ENCODE measurements at regions not wholly inside any gene's neighbourhood (a gene's known extent, or its start where the extent isn't known, plus 50 kb on each side); places are given as distances from the start of the nearest gene placed in this dataset.

DNA sequence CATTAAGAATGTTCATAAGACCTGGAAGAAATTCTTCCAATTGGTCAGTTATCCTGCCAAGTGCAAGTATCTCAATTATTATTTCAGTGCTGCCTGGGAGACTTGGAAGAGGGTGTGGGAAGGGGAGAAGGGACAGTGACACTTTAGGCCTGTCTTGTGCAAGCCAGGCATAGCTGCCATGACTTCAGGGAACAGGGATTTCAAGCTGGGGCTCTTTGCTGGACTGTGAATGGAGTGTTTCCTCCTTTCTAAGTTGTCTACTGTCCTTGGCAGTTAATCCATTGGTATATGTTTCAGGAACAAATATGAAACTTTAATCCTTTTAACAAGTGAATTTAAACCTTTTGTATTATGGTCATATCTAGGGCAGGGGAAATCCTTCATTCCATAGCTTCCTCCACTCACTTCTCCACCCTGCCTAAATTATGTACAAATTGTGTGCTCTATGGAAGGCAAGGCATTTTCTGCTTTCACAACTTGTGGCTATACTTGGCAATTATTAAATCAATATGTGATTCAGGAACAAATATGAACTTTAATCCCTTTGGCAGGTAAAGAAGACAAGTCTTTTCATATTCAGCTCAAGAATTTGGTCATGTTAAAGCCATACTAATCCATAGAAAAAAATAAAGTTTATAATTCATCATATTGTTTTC, 72.7 kb upstream of the IL33 start:
- TF ChIP-seq, protein P1, sequence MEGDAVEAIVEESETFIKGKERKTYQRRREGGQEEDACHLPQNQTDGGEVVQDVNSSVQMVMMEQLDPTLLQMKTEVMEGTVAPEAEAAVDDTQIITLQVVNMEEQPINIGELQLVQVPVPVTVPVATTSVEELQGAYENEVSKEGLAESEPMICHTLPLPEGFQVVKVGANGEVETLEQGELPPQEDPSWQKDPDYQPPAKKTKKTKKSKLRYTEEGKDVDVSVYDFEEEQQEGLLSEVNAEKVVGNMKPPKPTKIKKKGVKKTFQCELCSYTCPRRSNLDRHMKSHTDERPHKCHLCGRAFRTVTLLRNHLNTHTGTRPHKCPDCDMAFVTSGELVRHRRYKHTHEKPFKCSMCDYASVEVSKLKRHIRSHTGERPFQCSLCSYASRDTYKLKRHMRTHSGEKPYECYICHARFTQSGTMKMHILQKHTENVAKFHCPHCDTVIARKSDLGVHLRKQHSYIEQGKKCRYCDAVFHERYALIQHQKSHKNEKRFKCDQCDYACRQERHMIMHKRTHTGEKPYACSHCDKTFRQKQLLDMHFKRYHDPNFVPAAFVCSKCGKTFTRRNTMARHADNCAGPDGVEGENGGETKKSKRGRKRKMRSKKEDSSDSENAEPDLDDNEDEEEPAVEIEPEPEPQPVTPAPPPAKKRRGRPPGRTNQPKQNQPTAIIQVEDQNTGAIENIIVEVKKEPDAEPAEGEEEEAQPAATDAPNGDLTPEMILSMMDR (IDR thresholded peaks at IDR 0.05), result no peak
- no peak for TF ChIP-seq POLR2A (IDR thresholded peaks at IDR 0.05)
